ENCODE measurements at regions not wholly inside any gene's neighbourhood (a gene's known extent, or its start where the extent isn't known, plus 50 kb on each side); places are given as distances from the start of the nearest gene placed in this dataset.

DNA sequence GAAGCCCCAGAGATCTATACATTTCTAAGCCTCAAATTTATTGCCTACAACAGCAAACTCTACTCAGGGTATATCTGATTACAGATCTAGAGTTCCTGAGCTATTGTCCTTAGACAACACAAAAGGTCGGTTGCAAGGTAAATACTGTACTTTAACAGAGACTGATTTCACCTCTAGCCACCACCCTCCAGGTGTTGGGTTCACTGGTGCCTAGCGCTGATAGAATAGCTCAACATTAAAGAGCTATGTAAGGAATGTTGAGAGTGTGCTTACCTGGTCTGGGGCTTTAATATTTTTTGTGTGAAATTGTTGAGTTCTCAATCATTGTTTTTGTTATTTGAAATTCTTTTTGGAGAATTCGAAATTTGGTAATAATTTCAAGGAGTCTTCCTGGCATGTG is 277.0 kb upstream of the PSMD7 start:
- TF ChIP-seq TCF7L2 (IDR thresholded peaks at IDR 0.05; ENCODE audit: borderline replicate concordance, extremely low read depth, insufficient read depth, insufficient read length) (no peak), EZH2phosphoT487 (IDR thresholded peaks at IDR 0.05; ENCODE audit: borderline replicate concordance) (no peak), SP1 (IDR thresholded peaks at IDR 0.05; ENCODE audit: low read depth) (no peak), YY1 (IDR thresholded peaks at IDR 0.05; ENCODE audit: extremely low read depth, insufficient replicate concordance, low read depth, low read length) (no peak), FOSL1 (IDR thresholded peaks at IDR 0.05; ENCODE audit: low read depth) (no peak), POLR2A (IDR thresholded peaks at IDR 0.05; ENCODE audit: borderline replicate concordance, extremely low read depth, insufficient read depth, insufficient read length) (no peak), EZH2 (IDR thresholded peaks at IDR 0.05) (no peak), POLR2AphosphoS5 (IDR thresholded peaks at IDR 0.05; ENCODE audit: low read depth, low read length) (no peak), ELF1 (IDR thresholded peaks at IDR 0.05; ENCODE audit: borderline replicate concordance, low read depth) (no peak), CEBPB (IDR thresholded peaks at IDR 0.05; ENCODE audit: low read depth) (no peak), EGR1 (IDR thresholded peaks at IDR 0.05; ENCODE audit: low read depth) (no peak), JUND (IDR thresholded peaks at IDR 0.05) (no peak), RAD21 (IDR thresholded peaks at IDR 0.05; ENCODE audit: low read depth) (no peak), SIN3A (IDR thresholded peaks at IDR 0.05; ENCODE audit: low read depth) (no peak), ZNF274 (IDR thresholded peaks at IDR 0.05; ENCODE audit: low read depth, low read length) (no peak), CBX3 (IDR thresholded peaks at IDR 0.05; ENCODE audit: low read depth) (no peak)
- TF ChIP-seq, protein P1, sequence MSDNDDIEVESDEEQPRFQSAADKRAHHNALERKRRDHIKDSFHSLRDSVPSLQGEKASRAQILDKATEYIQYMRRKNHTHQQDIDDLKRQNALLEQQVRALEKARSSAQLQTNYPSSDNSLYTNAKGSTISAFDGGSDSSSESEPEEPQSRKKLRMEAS (IDR thresholded peaks at IDR 0.05): no peak
- TF ChIP-seq, protein P2, sequence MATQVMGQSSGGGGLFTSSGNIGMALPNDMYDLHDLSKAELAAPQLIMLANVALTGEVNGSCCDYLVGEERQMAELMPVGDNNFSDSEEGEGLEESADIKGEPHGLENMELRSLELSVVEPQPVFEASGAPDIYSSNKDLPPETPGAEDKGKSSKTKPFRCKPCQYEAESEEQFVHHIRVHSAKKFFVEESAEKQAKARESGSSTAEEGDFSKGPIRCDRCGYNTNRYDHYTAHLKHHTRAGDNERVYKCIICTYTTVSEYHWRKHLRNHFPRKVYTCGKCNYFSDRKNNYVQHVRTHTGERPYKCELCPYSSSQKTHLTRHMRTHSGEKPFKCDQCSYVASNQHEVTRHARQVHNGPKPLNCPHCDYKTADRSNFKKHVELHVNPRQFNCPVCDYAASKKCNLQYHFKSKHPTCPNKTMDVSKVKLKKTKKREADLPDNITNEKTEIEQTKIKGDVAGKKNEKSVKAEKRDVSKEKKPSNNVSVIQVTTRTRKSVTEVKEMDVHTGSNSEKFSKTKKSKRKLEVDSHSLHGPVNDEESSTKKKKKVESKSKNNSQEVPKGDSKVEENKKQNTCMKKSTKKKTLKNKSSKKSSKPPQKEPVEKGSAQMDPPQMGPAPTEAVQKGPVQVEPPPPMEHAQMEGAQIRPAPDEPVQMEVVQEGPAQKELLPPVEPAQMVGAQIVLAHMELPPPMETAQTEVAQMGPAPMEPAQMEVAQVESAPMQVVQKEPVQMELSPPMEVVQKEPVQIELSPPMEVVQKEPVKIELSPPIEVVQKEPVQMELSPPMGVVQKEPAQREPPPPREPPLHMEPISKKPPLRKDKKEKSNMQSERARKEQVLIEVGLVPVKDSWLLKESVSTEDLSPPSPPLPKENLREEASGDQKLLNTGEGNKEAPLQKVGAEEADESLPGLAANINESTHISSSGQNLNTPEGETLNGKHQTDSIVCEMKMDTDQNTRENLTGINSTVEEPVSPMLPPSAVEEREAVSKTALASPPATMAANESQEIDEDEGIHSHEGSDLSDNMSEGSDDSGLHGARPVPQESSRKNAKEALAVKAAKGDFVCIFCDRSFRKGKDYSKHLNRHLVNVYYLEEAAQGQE (IDR thresholded peaks at IDR 0.05; ENCODE audit: low read depth): no peak
- TF ChIP-seq, protein P3, sequence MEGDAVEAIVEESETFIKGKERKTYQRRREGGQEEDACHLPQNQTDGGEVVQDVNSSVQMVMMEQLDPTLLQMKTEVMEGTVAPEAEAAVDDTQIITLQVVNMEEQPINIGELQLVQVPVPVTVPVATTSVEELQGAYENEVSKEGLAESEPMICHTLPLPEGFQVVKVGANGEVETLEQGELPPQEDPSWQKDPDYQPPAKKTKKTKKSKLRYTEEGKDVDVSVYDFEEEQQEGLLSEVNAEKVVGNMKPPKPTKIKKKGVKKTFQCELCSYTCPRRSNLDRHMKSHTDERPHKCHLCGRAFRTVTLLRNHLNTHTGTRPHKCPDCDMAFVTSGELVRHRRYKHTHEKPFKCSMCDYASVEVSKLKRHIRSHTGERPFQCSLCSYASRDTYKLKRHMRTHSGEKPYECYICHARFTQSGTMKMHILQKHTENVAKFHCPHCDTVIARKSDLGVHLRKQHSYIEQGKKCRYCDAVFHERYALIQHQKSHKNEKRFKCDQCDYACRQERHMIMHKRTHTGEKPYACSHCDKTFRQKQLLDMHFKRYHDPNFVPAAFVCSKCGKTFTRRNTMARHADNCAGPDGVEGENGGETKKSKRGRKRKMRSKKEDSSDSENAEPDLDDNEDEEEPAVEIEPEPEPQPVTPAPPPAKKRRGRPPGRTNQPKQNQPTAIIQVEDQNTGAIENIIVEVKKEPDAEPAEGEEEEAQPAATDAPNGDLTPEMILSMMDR (IDR thresholded peaks at IDR 0.05 in 2 of 3, conservative IDR thresholded peaks at IDR 0.05 in 1 of 3; ENCODE audit: borderline replicate concordance in 1 of 3, insufficient read depth in 1 of 3, low read depth in 2 of 3, low read length in 2 of 3): no peak
- TF ChIP-seq, protein P4, sequence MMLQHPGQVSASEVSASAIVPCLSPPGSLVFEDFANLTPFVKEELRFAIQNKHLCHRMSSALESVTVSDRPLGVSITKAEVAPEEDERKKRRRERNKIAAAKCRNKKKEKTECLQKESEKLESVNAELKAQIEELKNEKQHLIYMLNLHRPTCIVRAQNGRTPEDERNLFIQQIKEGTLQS (IDR thresholded peaks at IDR 0.05): no peak
- Histone ChIP-seq H3K36me3 (ENCODE audit: control insufficient read depth in 1 of 2, insufficient read depth in 2 of 2, low read length in 2 of 2) (no peaks in the 10 kb centered on the region), H3K27me3 (ENCODE audit: insufficient read depth, low read length) (peaks cover 12% of the 10 kb centered on the region), H3K4me1 (ENCODE audit: control insufficient read depth in 1 of 2, insufficient read depth in 2 of 2, low read length in 2 of 2) (no peaks in the 10 kb centered on the region), H3K9me3 (ENCODE audit: control insufficient read depth in 1 of 2, insufficient read depth in 1 of 2, low read depth in 1 of 2, low read length in 2 of 2) (no peaks in the 10 kb centered on the region), H3K79me2 (ENCODE audit: insufficient read depth, low read length) (no peaks in the 10 kb centered on the region), H3K9me2 (ENCODE audit: insufficient read depth) (no peaks in the 10 kb centered on the region), H3K27ac (ENCODE audit: low read depth, low read length) (no peak overlapping the region), H4K20me1 (ENCODE audit: insufficient read depth) (no peaks in the 10 kb centered on the region), H3K9ac (ENCODE audit: low read length) (no peak overlapping the region), H3K4me3 (replicated peaks in 1 of 2; ENCODE audit: low read depth in 1 of 2, low read length in 2 of 2) (no peak overlapping the region), H3K4me2 (ENCODE audit: low read length) (no peak overlapping the region), H2AFZ (ENCODE audit: low read depth, low read length, poor library complexity, severe bottlenecking) (no peak overlapping the region)
- POLR2A ChIA-PET: interaction anchor here (0.5 kb wide), 1 partner anchor 279 kb away, joined by 4 read pairs; no protein-coding TSS in a partner anchor
- CTCF ChIA-PET: no interaction called here
- ATAC-seq: no peak
- intact Hi-C loops (cut with micrococcal nuclease): no loop called here
- no peak for DNase-seq (ENCODE audit: low read depth, low spot score)
- RAD21 ChIA-PET (ENCODE audit: low non-redundant PET in 1 of 2, low total read pairs in 2 of 2, uncharacterized antibody in 2 of 2, unreplicated experiment in 2 of 2): no interaction called here
- BruUV-seq (replicated peaks): no TSS peak
